Inflammatory macrophage (primary cell): ENCODE measurements at regions not wholly inside any gene's neighbourhood (a gene's known extent, or its start where the extent isn't known, plus 50 kb on each side); places are given as distances from the start of the nearest gene placed in this dataset.

Experiments
- DNase-seq, 2 donors: peaks; one replicate each; pipeline ENCODE4 v3.0.0-alpha.2; 2020 to 2022

GRCh38 chr18:37935086-37935485 lies 369.5 kb upstream of the CELF4 start:
- no peak for DNase-seq

GRCh38 chr18:37930640-37931039 lies 365.0 kb upstream of the CELF4 start:
- DNase-seq: no peak

- DNase-seq: no peak
Observed at GRCh38 chr18:37922162-37922561, 356.6 kb upstream of the CELF4 start.

- DNase-seq: no peak
Observed at GRCh38 chr18:37920865-37921264, 355.3 kb upstream of the CELF4 start.

GRCh38 chr18:37913051-37913450 lies 347.5 kb upstream of the CELF4 start:
- DNase-seq: no peak

- DNase-seq: no peak
Observed at GRCh38 chr18:37902344-37902743, 336.7 kb upstream of the CELF4 start.

GRCh38 chr18:37900326-37900725 lies 334.7 kb upstream of the CELF4 start:
- no peak for DNase-seq

- DNase-seq: no peak
Observed at GRCh38 chr18:37889963-37890362, 324.4 kb upstream of the CELF4 start.

- no peak for DNase-seq
Observed at GRCh38 chr18:37874721-37875120, 309.1 kb upstream of the CELF4 start.

- no peak for DNase-seq
Observed at GRCh38 chr18:37873416-37873815, 307.8 kb upstream of the CELF4 start.

- no peak for DNase-seq
Observed at GRCh38 chr18:37872562-37872961, 307.0 kb upstream of the CELF4 start.

GRCh38 chr18:37871561-37871960 lies 306.0 kb upstream of the CELF4 start:
- no peak for DNase-seq

- no peak for DNase-seq
Observed at GRCh38 chr18:37869051-37869450, 303.5 kb upstream of the CELF4 start.

- DNase-seq: no peak
Observed at GRCh38 chr18:37864122-37864521, 298.5 kb upstream of the CELF4 start.

GRCh38 chr18:37861981-37862380 lies 296.4 kb upstream of the CELF4 start:
- no peak for DNase-seq

- DNase-seq: peak in 1 of 2 donors; percentile 2
Observed at GRCh38 chr18:37854396-37854795, 288.8 kb upstream of the CELF4 start.

GRCh38 chr18:37853706-37854105 lies 288.1 kb upstream of the CELF4 start:
- peak; percentile 30 to 56 for DNase-seq

- DNase-seq: no peak
Observed at GRCh38 chr18:37852464-37852863, 286.9 kb upstream of the CELF4 start.

GRCh38 chr18:37847544-37847943 lies 281.9 kb upstream of the CELF4 start:
- no peak for DNase-seq

GRCh38 chr18:37846996-37847395 lies 281.4 kb upstream of the CELF4 start:
- no peak for DNase-seq

- no peak for DNase-seq
Observed at GRCh38 chr18:37845498-37845897, 279.9 kb upstream of the CELF4 start.

- no peak for DNase-seq
Observed at GRCh38 chr18:37844209-37844970, 278.8 kb upstream of the CELF4 start.

- DNase-seq: no peak
Observed at GRCh38 chr18:37838083-37838482, 272.5 kb upstream of the CELF4 start.

- DNase-seq: no peak
Observed at GRCh38 chr18:37836071-37836970, 270.7 kb upstream of the CELF4 start.
